HepG2 (cell line): ENCODE measurements at regions not wholly inside any gene's neighbourhood (a gene's known extent, or its start where the extent isn't known, plus 50 kb on each side); places are given as distances from the start of the nearest gene placed in this dataset.

Experiments
- ARID3A ChIP-seq: IDR thresholded peaks from 2 replicates; pipeline ENCODE4 v1.6.1; 2012; ENCODE audit warnings: low read depth, low read length, improper control_type of control experiment
- CTCF ChIP-seq: sonication (generic); formaldehyde crosslinking; IDR thresholded peaks from 2 replicates; pipeline ENCODE4 v1.5.0; 2020; ENCODE audit warnings: mild to moderate bottlenecking, missing genetic modification reagents, moderate library complexity
- ELF4 ChIP-seq: sonication (generic); formaldehyde crosslinking; IDR thresholded peaks from 2 replicates; pipeline ENCODE4 v1.5.0; 2020; ENCODE audit warnings: missing genetic modification reagents, mild to moderate bottlenecking, moderate library complexity, borderline replicate concordance
- ETV6 ChIP-seq: sonication (generic); formaldehyde crosslinking; conservative IDR thresholded peaks from 2 replicates; pipeline ENCODE4 v1.4.0; 2020; ENCODE audit warnings: missing genetic modification reagents
- MTF2 ChIP-seq: sonication (generic); formaldehyde crosslinking; IDR thresholded peaks from 2 replicates; pipeline ENCODE4 v1.5.0; 2020; ENCODE audit warnings: missing genetic modification reagents, borderline replicate concordance
- RNF219 ChIP-seq: sonication (generic); formaldehyde crosslinking; IDR thresholded peaks from 2 replicates; pipeline ENCODE4 v1.5.0; 2020; ENCODE audit warnings: mild to moderate bottlenecking, missing genetic modification reagents
- STAT6 ChIP-seq: sonication (generic); formaldehyde crosslinking; IDR thresholded peaks from 2 replicates; pipeline ENCODE4 v1.4.0; 2020; ENCODE audit warnings: missing genetic modification reagents, mild to moderate bottlenecking, borderline replicate concordance
- YEATS2 ChIP-seq: sonication (generic); formaldehyde crosslinking; IDR thresholded peaks from 2 replicates; pipeline ENCODE4 v1.4.0; 2020; ENCODE audit warnings: missing genetic modification reagents, borderline replicate concordance
- ZKSCAN1 ChIP-seq: fragments of 150-350 bp; IDR thresholded peaks from 2 replicates; pipeline ENCODE4 v1.6.1; 2014; ENCODE audit warnings: low read length
- ZNF607 ChIP-seq: sonication (generic); formaldehyde crosslinking; IDR thresholded peaks from 2 replicates; pipeline ENCODE4 v1.5.1; 2020; ENCODE audit warnings: missing genetic modification reagents, mild to moderate bottlenecking, borderline replicate concordance
- ZNF619 ChIP-seq: sonication (generic); formaldehyde crosslinking; IDR thresholded peaks from 2 replicates; pipeline ENCODE4 v1.4.0; 2020; ENCODE audit warnings: mild to moderate bottlenecking, missing genetic modification reagents
- ZNF709 ChIP-seq: sonication (generic); formaldehyde crosslinking; IDR thresholded peaks from 2 replicates; pipeline ENCODE4 v1.5.0; 2020; ENCODE audit warnings: mild to moderate bottlenecking, missing genetic modification reagents
- ZNF788 ChIP-seq: sonication (generic); formaldehyde crosslinking; IDR thresholded peaks from 2 replicates; pipeline ENCODE4 v1.5.0; 2020; ENCODE audit warnings: mild to moderate bottlenecking, missing genetic modification reagents, borderline replicate concordance
- ZSCAN9 ChIP-seq: IDR thresholded peaks from 2 replicates; pipeline ENCODE4 v1.6.1; 2016; ENCODE audit warnings: borderline replicate concordance

- no peak for TF ChIP-seq ZNF788 (CRISPR knock-in tag)
- no peak for TF ChIP-seq ZSCAN9 (CRISPR knock-in tag)
- TF ChIP-seq ZKSCAN1 = no peak
- TF ChIP-seq ZNF709 (CRISPR knock-in tag) = no peak
- no peak for TF ChIP-seq ELF4 (CRISPR knock-in tag)
- TF ChIP-seq YEATS2 = no peak
- no peak for TF ChIP-seq ETV6
- no peak for TF ChIP-seq CTCF
- TF ChIP-seq ARID3A = no peak
- no peak for TF ChIP-seq ZNF619 (CRISPR knock-in tag)
- TF ChIP-seq MTF2 (CRISPR knock-in tag) = no peak
- TF ChIP-seq ZNF607 (CRISPR knock-in tag) = no peak
- no peak for TF ChIP-seq RNF219 (CRISPR knock-in tag)
- TF ChIP-seq STAT6 (CRISPR knock-in tag) = no peak
Observed at GRCh38 chr4:15188605-15189539, 186.6 kb downstream of the CPEB2 start (continued).
